Liver (tissue), 8 donors: ENCODE measurements at regions not wholly inside any gene's neighbourhood (a gene's known extent, or its start where the extent isn't known, plus 50 kb on each side); places are given as distances from the start of the nearest gene placed in this dataset.

ENCODE experiments used
- DNase-seq: peaks from one replicate; pipeline ENCODE4 v3.0.0-alpha.2; 2017; ENCODE audit warnings: low spot score
- H3K27ac ChIP-seq, 2 donors: one replicate each; pipeline ENCODE4 v1.7.0; 2013; ENCODE audit warnings: inconsistent platforms in 2 of 2, low read length in 2 of 2, control low read depth in 1 of 2, low read depth in 1 of 2, mild to moderate bottlenecking in 1 of 2
- H3K27me3 ChIP-seq, 4 donors: one replicate each; pipeline versions ENCODE4 v1.6.1 to v1.7.0; 2013; ENCODE audit warnings: low read length in 3 of 4, inconsistent platforms in 1 of 4, mild to moderate bottlenecking in 1 of 4, moderate library complexity in 1 of 4; ENCODE audit not compliant: control insufficient read depth in 4 of 4, insufficient read depth in 4 of 4
- H3K36me3 ChIP-seq, 4 donors: one replicate each; pipeline versions ENCODE4 v1.6.1 to v1.7.0; 2013; ENCODE audit warnings: low read length in 3 of 4, mild to moderate bottlenecking in 3 of 4, low read depth in 1 of 4, moderate library complexity in 1 of 4; ENCODE audit not compliant: control insufficient read depth in 4 of 4, insufficient read depth in 3 of 4
- H3K4me1 ChIP-seq, 4 donors: one replicate each; pipeline versions ENCODE4 v1.6.1 to v1.7.0; 2013; ENCODE audit warnings: low read length in 3 of 4, mild to moderate bottlenecking in 3 of 4, moderate library complexity in 1 of 4; ENCODE audit not compliant: control insufficient read depth in 4 of 4, insufficient read depth in 4 of 4
- H3K4me3 ChIP-seq, 3 donors: one replicate each; pipeline versions ENCODE4 v1.6.1 to v1.7.0; 2013; ENCODE audit warnings: low read length in 3 of 3, control low read depth in 1 of 3, low read depth in 1 of 3, mild to moderate bottlenecking in 1 of 3
- H3K9ac ChIP-seq, 2 donors: one replicate each; pipeline ENCODE4 v1.7.0; 2013; ENCODE audit warnings: low read length in 2 of 2, mild to moderate bottlenecking in 2 of 2, moderate library complexity in 2 of 2, control low read depth in 1 of 2, low read depth in 1 of 2
- H3K9me3 ChIP-seq, 4 donors: one replicate each; pipeline versions ENCODE4 v1.6.1 to v1.7.0; 2013; ENCODE audit warnings: low read length in 3 of 4; ENCODE audit not compliant: control insufficient read depth in 4 of 4
- EGR1 ChIP-seq, 2 donors: IDR thresholded peaks; 2 replicates each; pipeline ENCODE4 v1.6.1; 2016 to 2018; ENCODE audit warnings: antibody characterized with exemption in 2 of 2, low read depth in 2 of 2
- FOXA2 ChIP-seq: IDR thresholded peaks from 2 replicates; pipeline ENCODE4 v1.6.1; 2016; ENCODE audit warnings: antibody characterized with exemption
- GABPA ChIP-seq, 2 donors: IDR thresholded peaks in 1 of 2; conservative IDR thresholded peaks in 1 of 2; 2 replicates each; pipeline ENCODE4 v1.6.1; 2016; ENCODE audit warnings: antibody characterized with exemption in 2 of 2, mild to moderate bottlenecking in 1 of 2, moderate library complexity in 1 of 2
- HNF4A ChIP-seq, 2 donors: conservative IDR thresholded peaks; 2 replicates each; pipeline ENCODE4 v1.6.1; 2016; ENCODE audit warnings: antibody characterized with exemption in 2 of 2, mild to moderate bottlenecking in 2 of 2
- HNF4G ChIP-seq: IDR thresholded peaks from 2 replicates; pipeline ENCODE4 v1.6.1; 2016; ENCODE audit warnings: antibody characterized with exemption
- JUND ChIP-seq, 2 donors: IDR thresholded peaks; 2 replicates each; pipeline ENCODE4 v1.6.1; 2016; ENCODE audit warnings: antibody characterized with exemption in 2 of 2
- NR2F2 ChIP-seq: IDR thresholded peaks from 2 replicates; pipeline ENCODE4 v1.6.1; 2016; ENCODE audit warnings: antibody characterized with exemption
- RAD21 ChIP-seq, 2 donors: IDR thresholded peaks; 2 replicates each; pipeline ENCODE4 v1.6.1; 2016; ENCODE audit warnings: antibody characterized with exemption in 2 of 2, mild to moderate bottlenecking in 2 of 2
- RXRA ChIP-seq, 2 donors: IDR thresholded peaks; 2 replicates each; pipeline ENCODE4 v1.6.1; 2017 to 2018; ENCODE audit warnings: antibody characterized with exemption in 2 of 2, mild to moderate bottlenecking in 1 of 2
- SP1 ChIP-seq: IDR thresholded peaks from 2 replicates; pipeline ENCODE4 v1.6.1; 2018; ENCODE audit warnings: antibody characterized with exemption, mild to moderate bottlenecking
- YY1 ChIP-seq: IDR thresholded peaks from 2 replicates; pipeline ENCODE4 v1.6.1; 2016; ENCODE audit warnings: antibody characterized with exemption, mild to moderate bottlenecking
- WGBS: extraction: QIAGEN DNeasy Blood & Tissue Kit; methylation state at CpG from one replicate; pipeline ENCODE4 v1.1.7; 2013; 5-methylcytosine and 5-hydroxymethylcytosine counted together
- TF ChIP-seq, protein P1 (sequence below): fragments of 150-350 bp; IDR thresholded peaks from 2 replicates; pipeline ENCODE4 v1.5.1; 2017; ENCODE audit warnings: improper control_type of control experiment, low read depth, low read length; ENCODE audit not compliant: missing input control
- TF ChIP-seq, protein P2 (sequence below): IDR thresholded peaks from 2 replicates; pipeline ENCODE4 v1.6.1; 2016; ENCODE audit warnings: antibody characterized with exemption
- TF ChIP-seq, protein P3 (sequence below): IDR thresholded peaks from 2 replicates; pipeline ENCODE4 v1.6.1; 2016; ENCODE audit warnings: antibody characterized with exemption
- TF ChIP-seq, protein P4 (sequence below): IDR thresholded peaks from 2 replicates; pipeline ENCODE4 v1.6.1; 2016; ENCODE audit warnings: antibody characterized with exemption
- donor health status: healthy.
- donor health status: healthy.
- donor health status: healthy.
- donor health status: healthy.
- donor health status: healthy.

DNA sequence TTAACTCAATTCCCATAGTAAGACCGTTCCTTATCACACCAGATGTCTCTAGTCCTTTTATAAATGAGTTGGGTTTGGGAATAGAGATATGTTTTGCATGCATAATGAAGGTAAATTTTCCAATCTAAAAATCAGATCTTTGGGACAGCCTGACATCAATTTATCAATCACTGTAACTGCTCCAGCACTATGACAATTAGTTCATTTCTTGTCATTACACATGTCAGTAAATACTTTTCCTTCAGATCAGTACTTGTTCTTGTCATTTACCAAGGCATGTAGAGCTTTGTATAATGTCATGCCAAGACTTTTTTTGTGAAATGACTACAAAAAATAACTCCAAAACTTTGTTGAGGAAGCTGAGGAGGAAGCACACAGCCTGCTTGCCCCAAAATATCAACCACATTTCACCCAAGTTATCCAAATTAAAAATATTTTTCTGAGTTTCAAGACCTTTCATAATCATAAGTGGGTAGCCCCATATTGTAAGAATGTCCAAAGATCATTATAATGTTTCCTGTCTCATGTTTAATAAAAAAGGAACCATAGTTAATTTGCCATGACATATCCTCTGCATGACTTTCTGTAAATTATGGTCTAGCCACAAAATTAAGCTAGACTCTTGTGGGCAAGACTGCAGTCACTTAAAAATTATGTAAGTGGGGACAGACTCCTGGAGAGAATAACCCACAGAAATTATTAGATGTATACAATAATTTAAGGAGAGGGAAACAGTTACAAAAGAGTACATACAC, 586.8 kb downstream of the TBC1D4 start:
- no peak for DNase-seq
- no peak overlapping the region for H3K9ac ChIP-seq
- TF ChIP-seq, protein P1, sequence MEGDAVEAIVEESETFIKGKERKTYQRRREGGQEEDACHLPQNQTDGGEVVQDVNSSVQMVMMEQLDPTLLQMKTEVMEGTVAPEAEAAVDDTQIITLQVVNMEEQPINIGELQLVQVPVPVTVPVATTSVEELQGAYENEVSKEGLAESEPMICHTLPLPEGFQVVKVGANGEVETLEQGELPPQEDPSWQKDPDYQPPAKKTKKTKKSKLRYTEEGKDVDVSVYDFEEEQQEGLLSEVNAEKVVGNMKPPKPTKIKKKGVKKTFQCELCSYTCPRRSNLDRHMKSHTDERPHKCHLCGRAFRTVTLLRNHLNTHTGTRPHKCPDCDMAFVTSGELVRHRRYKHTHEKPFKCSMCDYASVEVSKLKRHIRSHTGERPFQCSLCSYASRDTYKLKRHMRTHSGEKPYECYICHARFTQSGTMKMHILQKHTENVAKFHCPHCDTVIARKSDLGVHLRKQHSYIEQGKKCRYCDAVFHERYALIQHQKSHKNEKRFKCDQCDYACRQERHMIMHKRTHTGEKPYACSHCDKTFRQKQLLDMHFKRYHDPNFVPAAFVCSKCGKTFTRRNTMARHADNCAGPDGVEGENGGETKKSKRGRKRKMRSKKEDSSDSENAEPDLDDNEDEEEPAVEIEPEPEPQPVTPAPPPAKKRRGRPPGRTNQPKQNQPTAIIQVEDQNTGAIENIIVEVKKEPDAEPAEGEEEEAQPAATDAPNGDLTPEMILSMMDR: no peak
- 54% methylated on average over 1 of the region's 1 CpG for WGBS
- H3K9me3 ChIP-seq: no peaks in the 10 kb centered on the region
- no peaks in the 10 kb centered on the region for H3K36me3 ChIP-seq
- peaks cover 0 to 3% (median 0%) of the 10 kb centered on the region in 4 donors for H3K27me3 ChIP-seq
- H3K4me1 ChIP-seq: no peaks in the 10 kb centered on the region
- no peak overlapping the region for H3K27ac ChIP-seq
- no peak overlapping the region for H3K4me3 ChIP-seq

DNA sequence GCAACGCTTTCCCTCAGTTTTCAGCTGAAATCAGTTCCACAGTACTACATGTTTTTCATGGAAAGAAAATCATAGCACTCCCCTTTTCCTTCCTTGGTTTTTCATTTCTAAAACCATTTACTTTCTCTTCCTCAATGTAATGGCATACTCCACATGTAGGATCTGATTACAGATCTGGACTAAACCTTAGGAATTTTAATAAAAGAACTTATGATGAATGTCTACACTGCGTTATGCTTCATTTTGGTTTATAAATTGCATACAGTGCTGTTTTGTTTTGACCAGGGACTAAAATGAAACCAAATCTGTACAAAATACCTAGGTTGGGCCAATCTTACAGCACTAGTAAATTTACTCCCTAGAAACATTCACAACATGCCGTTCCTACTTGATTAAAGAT, 589.9 kb downstream of the TBC1D4 start:
- no peak overlapping the region for H3K4me3 ChIP-seq
- no peak for TF ChIP-seq HNF4A (conservative IDR thresholded peaks at IDR 0.05)
- no peak for TF ChIP-seq GABPA (IDR thresholded peaks at IDR 0.05 in 1 of 2, conservative IDR thresholded peaks at IDR 0.05 in 1 of 2)
- TF ChIP-seq, protein P2, sequence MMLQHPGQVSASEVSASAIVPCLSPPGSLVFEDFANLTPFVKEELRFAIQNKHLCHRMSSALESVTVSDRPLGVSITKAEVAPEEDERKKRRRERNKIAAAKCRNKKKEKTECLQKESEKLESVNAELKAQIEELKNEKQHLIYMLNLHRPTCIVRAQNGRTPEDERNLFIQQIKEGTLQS: no peak
- no peak for TF ChIP-seq YY1
- TF ChIP-seq, protein P1: no peak
- TF ChIP-seq EGR1 (IDR thresholded peaks at IDR 0.05; ENCODE audit: low read depth in 2 of 2): no peak
- no peak for TF ChIP-seq SP1
- TF ChIP-seq JUND (IDR thresholded peaks at IDR 0.05): no peak
- no peak for TF ChIP-seq RXRA (IDR thresholded peaks at IDR 0.05)
- TF ChIP-seq, protein P3, sequence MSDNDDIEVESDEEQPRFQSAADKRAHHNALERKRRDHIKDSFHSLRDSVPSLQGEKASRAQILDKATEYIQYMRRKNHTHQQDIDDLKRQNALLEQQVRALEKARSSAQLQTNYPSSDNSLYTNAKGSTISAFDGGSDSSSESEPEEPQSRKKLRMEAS: no peak
- TF ChIP-seq HNF4G: no peak
- no peaks in the 10 kb centered on the region for H3K9me3 ChIP-seq
- no peaks in the 10 kb centered on the region for H3K4me1 ChIP-seq
- H3K27ac ChIP-seq: no peak overlapping the region
- peaks cover 0 to 4% (median 0%) of the 10 kb centered on the region in 4 donors for H3K27me3 ChIP-seq
- no peak for DNase-seq
- no peaks in the 10 kb centered on the region for H3K36me3 ChIP-seq
- H3K9ac ChIP-seq: no peak overlapping the region
- 74% methylated on average over 3 of the region's 3 CpGs for WGBS

DNA sequence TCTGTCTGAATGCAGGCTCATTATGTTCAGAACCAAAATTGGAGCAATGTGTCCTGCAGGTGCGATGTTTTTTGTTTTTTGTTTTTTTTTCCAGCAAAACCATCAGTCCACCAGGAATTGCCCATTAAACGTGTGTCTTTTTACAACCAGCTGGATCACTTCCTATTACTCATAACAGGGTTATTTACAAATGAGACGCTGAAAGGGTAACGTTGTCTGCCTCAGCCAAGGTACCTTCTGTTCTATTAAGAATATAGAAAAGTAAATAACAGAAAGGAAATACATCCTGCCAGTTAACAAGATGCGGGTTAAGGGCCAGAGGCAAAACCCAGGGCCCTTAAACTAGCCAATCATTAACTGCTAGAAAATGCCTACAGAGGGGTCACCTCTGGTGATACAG, 590.4 kb downstream of the TBC1D4 start:
- Histone ChIP-seq H3K27ac (no peak overlapping the region), H3K36me3 (no peaks in the 10 kb centered on the region), H3K4me1 (no peaks in the 10 kb centered on the region), H3K27me3 (peaks cover 0 to 5% (median 0%) of the 10 kb centered on the region in 4 donors), H3K9me3 (no peaks in the 10 kb centered on the region), H3K9ac (no peak overlapping the region), H3K4me3 (no peak overlapping the region)
- WGBS: 50% methylated on average over 5 of the region's 5 CpGs
- no peak for TF ChIP-seq RXRA (IDR thresholded peaks at IDR 0.05)
- TF ChIP-seq, protein P4, sequence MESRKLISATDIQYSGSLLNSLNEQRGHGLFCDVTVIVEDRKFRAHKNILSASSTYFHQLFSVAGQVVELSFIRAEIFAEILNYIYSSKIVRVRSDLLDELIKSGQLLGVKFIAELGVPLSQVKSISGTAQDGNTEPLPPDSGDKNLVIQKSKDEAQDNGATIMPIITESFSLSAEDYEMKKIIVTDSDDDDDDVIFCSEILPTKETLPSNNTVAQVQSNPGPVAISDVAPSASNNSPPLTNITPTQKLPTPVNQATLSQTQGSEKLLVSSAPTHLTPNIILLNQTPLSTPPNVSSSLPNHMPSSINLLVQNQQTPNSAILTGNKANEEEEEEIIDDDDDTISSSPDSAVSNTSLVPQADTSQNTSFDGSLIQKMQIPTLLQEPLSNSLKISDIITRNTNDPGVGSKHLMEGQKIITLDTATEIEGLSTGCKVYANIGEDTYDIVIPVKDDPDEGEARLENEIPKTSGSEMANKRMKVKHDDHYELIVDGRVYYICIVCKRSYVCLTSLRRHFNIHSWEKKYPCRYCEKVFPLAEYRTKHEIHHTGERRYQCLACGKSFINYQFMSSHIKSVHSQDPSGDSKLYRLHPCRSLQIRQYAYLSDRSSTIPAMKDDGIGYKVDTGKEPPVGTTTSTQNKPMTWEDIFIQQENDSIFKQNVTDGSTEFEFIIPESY: no peak
- no peak for TF ChIP-seq FOXA2
- TF ChIP-seq GABPA (IDR thresholded peaks at IDR 0.05 in 1 of 2, conservative IDR thresholded peaks at IDR 0.05 in 1 of 2): no peak
- TF ChIP-seq NR2F2: no peak
- TF ChIP-seq, protein P3: no peak
- no peak for TF ChIP-seq RAD21 (IDR thresholded peaks at IDR 0.05)
- no peak for TF ChIP-seq HNF4A (conservative IDR thresholded peaks at IDR 0.05)
- DNase-seq: no peak
